GM23248 (cell line): ENCODE measurements at regions not wholly inside any gene's neighbourhood (a gene's known extent, or its start where the extent isn't known, plus 50 kb on each side); places are given as distances from the start of the nearest gene placed in this dataset.

Experiments used
- EZH2 ChIP-seq: fragments of 200-600 bp; sonication (generic); IDR thresholded peaks from 2 replicates; pipeline ENCODE4 v1.6.1; 2018; ENCODE audit warnings: antibody characterized with exemption, mild to moderate bottlenecking; ENCODE audit not compliant: insufficient read depth, poor library complexity, severe bottlenecking
- EZH2phosphoT487 ChIP-seq: fragments of 200-600 bp; sonication (generic); IDR thresholded peaks from 2 replicates; pipeline ENCODE4 v1.6.1; 2018; ENCODE audit warnings: antibody characterized with exemption, moderate library complexity, mild to moderate bottlenecking, low read depth; ENCODE audit not compliant: insufficient read depth

DNA sequence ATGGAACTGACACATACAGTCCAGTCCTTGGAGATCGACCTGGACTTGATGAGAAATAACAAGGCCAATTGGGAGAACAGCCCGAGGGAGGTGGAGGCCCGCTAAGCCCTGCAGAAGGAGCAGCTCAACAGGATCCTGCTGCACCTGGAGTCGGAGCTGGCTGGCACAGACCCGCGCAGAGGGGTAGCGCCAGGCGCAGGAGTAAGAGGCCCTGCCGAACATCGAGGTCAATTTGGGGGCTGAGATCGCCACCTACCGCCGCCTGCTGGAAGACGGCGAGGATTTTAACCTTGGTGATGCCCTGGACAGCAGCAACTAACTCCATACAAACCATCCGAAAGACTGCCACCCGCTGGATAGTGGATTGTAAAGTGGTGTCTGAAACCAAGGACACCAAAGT, 1610.1 kb upstream of the ACO1 start:
- TF ChIP-seq EZH2 = no peak
- no peak for TF ChIP-seq EZH2phosphoT487
